ENCODE measurements at regions not wholly inside any gene's neighbourhood (a gene's known extent, or its start where the extent isn't known, plus 50 kb on each side); places are given as distances from the start of the nearest gene placed in this dataset.
A peak's percentile ranks its signal among the peaks of the same experiment; 100 is the strongest.
"Not testable (repeated sequence)": the region's sequence is repeated elsewhere in the genome, so short reads cannot be mapped to it uniquely, and the experiment has no call there.

GRCh38 chr3:5366746-5367145 lies 179.2 kb downstream of the EDEM1 start:
- no peak for DNase-seq

GRCh38 chr3:5371555-5371954 lies 184.0 kb downstream of the EDEM1 start:
- not testable (repeated sequence) for DNase-seq

- no peak for DNase-seq
Observed at GRCh38 chr3:5376761-5377160, 189.3 kb downstream of the EDEM1 start.

GRCh38 chr3:5379266-5379665 lies 191.8 kb downstream of the EDEM1 start:
- not testable (repeated sequence) for DNase-seq

GRCh38 chr3:5383486-5384263 lies 196.2 kb downstream of the EDEM1 start:
- DNase-seq, result not testable (repeated sequence)

GRCh38 chr3:5384557-5385236 lies 197.2 kb downstream of the EDEM1 start:
- no peak for DNase-seq

- no peak for DNase-seq
Observed at GRCh38 chr3:5388091-5388490, 200.6 kb downstream of the EDEM1 start.

- DNase-seq, result no peak
Observed at GRCh38 chr3:5389057-5389456, 201.6 kb downstream of the EDEM1 start.

- DNase-seq, result no peak
Observed at GRCh38 chr3:5390221-5390620, 202.7 kb downstream of the EDEM1 start.

GRCh38 chr3:5390936-5391625 lies 203.6 kb downstream of the EDEM1 start:
- no peak for DNase-seq

GRCh38 chr3:5401002-5401401 lies 213.5 kb downstream of the EDEM1 start:
- DNase-seq, result no peak

- DNase-seq, result no peak
Observed at GRCh38 chr3:5404718-5405117, 217.2 kb downstream of the EDEM1 start.

GRCh38 chr3:5411786-5412185 lies 224.3 kb downstream of the EDEM1 start:
- DNase-seq, result no peak

- no peak for DNase-seq
Observed at GRCh38 chr3:5423076-5423475, 235.6 kb downstream of the EDEM1 start.

GRCh38 chr3:5423523-5423922 lies 236.0 kb downstream of the EDEM1 start:
- no peak for DNase-seq

GRCh38 chr3:5425371-5425770 lies 237.9 kb downstream of the EDEM1 start:
- no peak for DNase-seq

GRCh38 chr3:5426094-5426883 lies 238.8 kb downstream of the EDEM1 start:
- peak; percentile 89 for DNase-seq

- no peak for DNase-seq
Observed at GRCh38 chr3:5427021-5427420, 239.5 kb downstream of the EDEM1 start.

GRCh38 chr3:5427938-5428337 lies 240.4 kb downstream of the EDEM1 start:
- no peak for DNase-seq

GRCh38 chr3:5428607-5429516 lies 241.4 kb downstream of the EDEM1 start:
- DNase-seq, result no peak

- no peak for DNase-seq
Observed at GRCh38 chr3:5429517-5429890, 242.0 kb downstream of the EDEM1 start.

GRCh38 chr3:5430701-5431100 lies 243.2 kb downstream of the EDEM1 start:
- DNase-seq, result no peak

All from midbrain (tissue), 1 donor.